SHP77 treated with DMSO at 0.1 percent for 48 hours (cell line): ENCODE measurements at regions not wholly inside any gene's neighbourhood (a gene's known extent, or its start where the extent isn't known, plus 50 kb on each side); places are given as distances from the start of the nearest gene placed in this dataset.
"Not testable (repeated sequence)": the region's sequence is repeated elsewhere in the genome, so short reads cannot be mapped to it uniquely, and the experiment has no call there.

Experiments
- DNase-seq: peaks from one replicate; lab custom pipeline; 2025; lab: John Stamatoyannopoulos, UW

GRCh38 chr5:108442063-108442651 is 60.3 kb upstream of the FBXL17 start:
- DNase-seq, result not testable (repeated sequence)

- DNase-seq, result no peak
Measured at GRCh38 chr5:108437425-108437824, 55.5 kb upstream of the FBXL17 start.

GRCh38 chr5:108436696-108437095 is 54.8 kb upstream of the FBXL17 start:
- DNase-seq, result no peak

GRCh38 chr5:108433600-108433999 is 51.7 kb upstream of the FBXL17 start:
- DNase-seq, result no peak

GRCh38 chr5:108432024-108432423 is 50.1 kb upstream of the FBXL17 start:
- DNase-seq, result no peak
